NCI-H2081 (cell line): ENCODE measurements at regions not wholly inside any gene's neighbourhood (a gene's known extent, or its start where the extent isn't known, plus 50 kb on each side); places are given as distances from the start of the nearest gene placed in this dataset.

Source experiments
- DNase-seq, 2 experiments: peaks; one replicate each; lab custom pipeline; 2025; lab: John Stamatoyannopoulos, UW

DNA sequence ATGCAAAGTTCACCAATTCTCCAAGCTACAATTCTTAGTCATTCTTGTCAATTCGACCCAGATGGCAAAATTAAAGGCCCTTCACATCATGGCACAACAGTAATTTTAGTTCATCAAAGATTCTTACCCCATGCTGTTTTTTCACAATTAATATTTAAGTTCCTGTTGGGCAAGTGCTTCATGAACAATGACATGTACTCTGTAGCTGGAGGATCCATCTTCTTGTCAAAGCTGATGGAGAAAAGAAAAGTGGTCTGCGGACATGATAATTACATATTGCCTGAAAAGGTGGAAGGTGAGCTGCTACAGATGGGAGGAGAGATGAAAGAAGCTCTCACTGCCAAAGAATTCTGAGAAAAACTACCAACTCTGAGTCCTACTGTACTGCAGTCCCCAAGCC lies 1370.3 kb upstream of the SLC10A2 start:
- no peak for DNase-seq

DNA sequence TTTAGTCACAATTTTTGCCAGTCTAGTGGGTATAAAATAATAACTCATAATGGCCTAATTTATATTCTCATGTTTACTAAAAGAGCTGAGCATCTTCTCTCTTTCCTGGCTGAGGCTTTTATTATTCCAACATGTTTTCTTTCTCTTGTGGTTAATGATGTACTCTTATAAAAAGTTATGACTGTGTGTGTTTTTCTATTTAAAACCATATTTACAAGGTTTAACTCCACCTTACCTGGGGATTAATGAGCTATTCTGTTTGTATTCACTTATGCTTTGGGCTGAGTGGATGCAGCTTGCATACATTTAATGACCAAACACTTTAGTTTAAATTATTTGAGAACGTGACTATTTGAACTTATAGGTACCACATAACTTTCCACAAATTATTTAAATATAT lies 1365.7 kb upstream of the SLC10A2 start:
- DNase-seq: no peak

DNA sequence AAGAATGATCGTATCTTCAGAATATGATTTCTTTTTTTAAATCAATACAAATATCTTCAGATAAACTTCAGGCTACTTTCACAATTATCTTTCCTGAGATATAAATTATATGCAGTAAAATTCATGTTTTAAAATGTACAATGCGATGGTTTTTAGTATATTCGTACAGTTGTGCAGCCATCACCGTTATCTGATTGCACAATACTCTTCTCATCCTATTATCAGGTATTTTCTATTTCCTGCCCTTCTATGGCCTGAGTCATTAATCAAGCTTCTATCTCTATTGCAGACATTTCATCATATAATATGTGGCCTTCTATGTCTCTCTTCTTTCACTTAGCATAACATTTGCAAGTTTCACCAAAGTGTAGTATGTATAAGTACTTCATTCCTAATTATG lies 1360.2 kb upstream of the SLC10A2 start:
- no peak for DNase-seq

DNA sequence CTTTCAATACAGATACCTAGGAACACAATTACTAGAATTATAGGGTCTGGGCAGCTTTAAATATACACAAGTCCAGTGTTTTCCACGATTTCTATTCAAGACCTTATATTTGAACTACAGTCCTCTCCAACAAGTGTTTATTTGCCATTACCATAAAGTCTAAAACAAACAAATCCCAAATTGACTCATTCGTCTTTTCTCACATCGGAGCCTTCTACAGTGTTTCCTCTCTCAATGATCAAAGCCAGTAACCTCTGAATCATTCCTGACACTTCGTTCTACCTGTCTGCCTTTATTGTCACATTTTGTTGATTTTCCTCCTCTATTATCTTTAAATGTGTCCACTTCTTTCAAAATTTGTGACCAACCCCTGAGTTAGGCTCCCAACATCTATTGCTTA lies 1356.5 kb upstream of the SLC10A2 start:
- DNase-seq: peak; percentile 25 to 76

DNA sequence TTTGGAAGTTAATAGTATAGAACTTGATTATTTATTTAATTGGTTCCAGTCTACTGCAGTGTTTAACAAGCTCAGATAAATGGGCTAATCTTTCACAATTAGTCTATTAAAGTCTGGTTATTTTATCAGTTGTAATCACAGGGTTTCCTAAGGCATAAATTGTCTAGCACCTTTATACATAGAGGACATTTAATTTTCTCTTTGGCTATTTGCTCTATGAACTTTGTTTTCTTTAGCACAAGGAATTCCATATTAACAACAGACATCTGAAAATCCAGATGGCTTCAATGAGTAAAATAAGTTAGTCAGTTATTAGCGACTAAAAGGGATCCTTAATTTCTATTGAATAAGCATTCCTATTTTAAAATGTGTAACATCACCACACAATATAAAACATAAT lies 1350.8 kb upstream of the SLC10A2 start:
- DNase-seq: no peak

DNA sequence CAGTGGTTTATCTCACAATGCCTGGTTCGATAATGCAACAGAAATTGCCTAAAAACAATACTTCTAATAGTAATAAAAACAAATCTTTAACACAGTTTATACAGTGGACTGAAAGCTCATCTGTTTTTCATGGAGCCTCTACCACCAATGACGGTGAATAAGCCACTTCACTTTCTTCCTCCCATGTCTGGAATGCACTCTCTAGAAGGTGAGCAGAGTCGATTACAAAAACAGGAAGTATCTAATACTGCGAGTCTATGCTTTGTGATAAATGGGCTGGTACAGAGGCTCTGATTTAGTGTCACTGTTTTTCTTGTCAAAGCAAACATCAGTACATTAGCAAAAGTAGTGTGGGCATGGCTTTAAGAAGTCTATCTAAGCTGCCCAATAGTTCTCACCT lies 1348.6 kb upstream of the SLC10A2 start:
- no peak for DNase-seq

DNA sequence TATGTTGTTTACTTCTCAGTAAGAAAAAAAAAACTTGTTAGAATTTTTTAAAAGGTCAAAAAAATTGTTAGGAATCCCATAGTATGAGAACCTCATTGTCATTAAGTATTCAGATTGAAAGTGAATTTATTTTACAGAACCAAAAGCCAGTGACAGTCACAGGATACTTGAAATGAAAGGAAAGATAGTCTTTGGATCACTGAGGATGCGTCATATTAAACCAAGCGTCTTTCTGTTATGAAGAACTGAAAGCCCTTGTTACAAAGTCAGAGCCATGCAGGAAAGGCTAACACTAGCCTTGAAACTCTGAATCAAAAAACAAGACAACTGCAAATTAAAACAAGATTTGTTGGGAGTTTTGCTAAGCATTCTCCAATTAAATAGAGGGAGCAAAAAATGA lies 1348.0 kb upstream of the SLC10A2 start:
- no peak for DNase-seq

DNA sequence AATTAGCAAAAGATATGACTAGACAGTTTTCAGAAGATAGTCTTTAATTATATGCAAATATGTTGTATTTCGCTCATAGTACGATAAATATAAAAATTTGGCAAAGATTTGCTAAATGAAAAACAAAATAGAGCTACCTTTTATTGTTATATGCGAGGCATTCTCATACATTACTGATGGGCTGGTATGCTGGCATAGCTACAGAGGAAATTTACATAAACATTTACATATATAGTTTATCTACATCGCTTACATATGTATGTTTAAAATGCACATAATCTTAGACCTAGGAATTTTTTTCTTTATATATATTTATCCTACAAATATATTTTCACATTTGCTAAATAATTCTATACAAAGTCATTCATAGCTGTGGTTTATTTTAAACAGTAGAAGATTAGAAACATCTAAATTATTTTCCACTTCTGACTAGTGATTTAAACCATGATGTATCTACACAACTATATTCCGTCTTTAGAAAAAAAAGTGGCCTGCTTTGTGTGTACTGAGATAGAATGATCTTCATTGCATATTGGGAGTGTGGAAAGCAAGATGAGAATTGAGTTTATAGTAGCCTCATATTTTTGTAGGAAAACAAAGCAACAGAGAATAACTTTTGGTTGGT lies 1345.0 kb upstream of the SLC10A2 start:
- no peak for DNase-seq

DNA sequence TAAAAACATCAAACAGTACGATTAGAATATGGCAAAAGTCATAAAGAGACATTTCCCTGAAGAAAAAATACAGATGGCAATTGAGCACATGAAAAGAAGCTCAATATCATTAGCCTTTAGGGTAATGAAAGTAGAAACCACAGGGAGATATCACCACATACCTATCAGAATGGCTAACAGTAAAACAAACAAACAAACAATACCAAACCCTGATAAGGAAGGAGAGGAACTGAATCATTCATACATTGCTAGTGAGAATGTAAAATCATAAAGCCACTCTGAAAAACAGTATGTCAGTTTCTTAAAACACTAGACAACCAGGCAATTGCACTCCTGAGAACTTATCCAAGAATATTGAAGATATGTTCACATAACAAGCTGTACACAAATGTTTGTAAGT lies 1342.5 kb upstream of the SLC10A2 start:
- DNase-seq: no peak

DNA sequence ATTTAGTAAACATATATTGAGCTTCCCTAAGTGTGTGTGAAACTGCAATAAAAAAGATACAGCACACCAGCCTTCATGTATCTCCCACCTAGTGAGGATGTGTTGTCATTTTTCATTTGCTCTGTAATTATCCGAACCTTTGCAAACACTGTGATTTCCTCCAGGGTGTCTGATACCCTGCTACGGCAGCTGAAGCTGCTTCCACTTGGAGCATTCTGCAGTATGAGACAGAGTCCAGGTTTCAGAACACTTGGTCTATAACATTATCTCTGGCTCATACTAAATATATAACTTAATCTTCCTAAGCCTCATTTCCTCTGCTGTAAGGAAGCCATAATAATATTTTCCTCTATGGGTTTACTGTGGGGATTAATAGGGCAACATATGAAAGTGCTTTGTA lies 1338.1 kb upstream of the SLC10A2 start:
- peak; percentile 29 to 73 for DNase-seq

DNA sequence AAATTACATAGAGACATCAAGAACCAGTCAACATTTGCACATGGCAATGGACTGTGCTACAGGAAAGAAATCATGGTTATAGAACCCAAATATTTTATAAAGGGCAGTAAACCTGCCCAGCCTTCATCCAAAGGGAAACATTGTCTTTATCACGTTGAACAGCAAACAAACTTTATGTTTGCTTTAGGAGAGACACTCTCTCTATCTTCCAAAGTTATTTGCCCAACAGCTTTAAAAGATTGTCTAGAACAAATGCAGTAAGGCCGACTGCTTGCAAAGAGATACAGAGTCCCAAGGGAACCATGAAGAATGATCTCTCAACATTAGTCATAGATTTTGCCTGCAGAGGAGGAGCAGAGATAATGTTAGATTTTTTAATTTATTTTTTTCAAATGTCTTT lies 1323.5 kb upstream of the SLC10A2 start:
- DNase-seq: no peak

DNA sequence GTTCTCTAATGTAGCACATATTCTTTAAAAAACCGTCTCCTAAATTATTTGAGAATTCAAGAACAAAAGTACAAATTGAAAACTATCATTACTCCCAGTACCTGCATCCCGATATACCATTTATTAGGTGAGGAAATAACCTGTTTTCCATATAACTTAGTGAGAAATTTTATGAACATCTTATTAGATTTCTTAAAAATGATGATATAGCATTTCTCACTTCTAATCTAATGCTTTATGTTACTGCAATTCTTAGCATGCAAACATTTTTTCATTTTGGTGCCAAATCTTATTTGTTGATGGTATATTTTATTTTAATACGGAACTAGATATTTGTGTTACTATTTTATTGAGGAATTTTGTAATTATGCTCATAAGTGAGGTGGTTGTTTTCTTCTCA lies 1321.3 kb upstream of the SLC10A2 start:
- DNase-seq: no peak

DNA sequence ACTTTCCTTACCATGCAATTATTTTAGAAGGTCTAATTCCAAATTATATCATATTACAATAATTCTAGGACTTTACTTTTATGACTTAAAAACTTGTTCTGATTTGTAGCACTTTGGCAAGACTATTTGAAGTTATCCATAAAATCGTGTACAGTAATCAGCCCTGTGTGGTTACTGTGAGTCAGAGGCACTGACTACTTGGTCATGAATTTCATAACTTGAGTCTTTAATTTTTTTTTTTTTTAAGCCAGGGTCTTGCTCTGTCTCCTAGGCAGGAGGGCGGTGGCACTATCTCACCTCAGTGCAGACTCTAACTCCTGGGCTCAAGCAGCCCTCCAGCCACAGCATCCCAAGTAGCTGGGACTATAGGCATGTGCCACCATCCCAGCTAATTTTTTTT lies 1319.2 kb upstream of the SLC10A2 start:
- DNase-seq: no peak

DNA sequence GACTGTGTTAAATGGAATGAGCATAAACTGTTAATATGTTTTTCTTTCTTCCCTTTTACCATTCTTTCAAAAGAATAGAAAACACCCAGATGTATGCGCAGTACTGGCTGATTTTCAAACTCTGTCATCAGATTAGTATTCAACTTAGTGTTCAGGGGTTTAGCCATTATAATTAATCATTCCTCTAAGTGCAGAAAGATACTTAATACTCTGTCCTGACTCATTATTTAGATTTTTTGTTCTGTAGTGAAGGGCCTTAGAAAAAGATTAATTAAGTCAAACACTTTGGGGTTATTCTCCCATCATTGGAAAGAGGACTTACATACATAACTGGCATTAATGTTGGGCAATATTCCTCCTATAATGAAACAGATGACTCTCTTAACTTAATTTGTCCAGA lies 1316.7 kb upstream of the SLC10A2 start:
- DNase-seq: no peak

DNA sequence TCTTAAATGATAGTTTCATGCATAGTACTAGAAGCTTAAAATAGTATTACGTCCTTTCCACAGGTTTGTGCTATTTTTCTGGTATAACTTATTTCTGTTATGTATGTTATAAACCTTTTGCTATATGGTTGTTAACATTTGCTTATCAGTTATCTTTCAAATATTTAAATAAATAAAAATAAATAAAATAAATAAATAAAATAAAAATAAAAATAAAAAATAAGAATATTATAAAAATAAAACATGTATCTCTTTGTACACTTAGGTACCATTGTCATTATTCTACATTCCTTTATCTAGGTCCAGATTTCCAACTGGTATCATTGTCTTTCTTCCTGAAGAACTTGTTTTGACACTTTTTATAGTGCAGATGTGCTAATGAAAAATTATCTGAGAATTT lies 1310.4 kb upstream of the SLC10A2 start:
- DNase-seq: no peak

DNA sequence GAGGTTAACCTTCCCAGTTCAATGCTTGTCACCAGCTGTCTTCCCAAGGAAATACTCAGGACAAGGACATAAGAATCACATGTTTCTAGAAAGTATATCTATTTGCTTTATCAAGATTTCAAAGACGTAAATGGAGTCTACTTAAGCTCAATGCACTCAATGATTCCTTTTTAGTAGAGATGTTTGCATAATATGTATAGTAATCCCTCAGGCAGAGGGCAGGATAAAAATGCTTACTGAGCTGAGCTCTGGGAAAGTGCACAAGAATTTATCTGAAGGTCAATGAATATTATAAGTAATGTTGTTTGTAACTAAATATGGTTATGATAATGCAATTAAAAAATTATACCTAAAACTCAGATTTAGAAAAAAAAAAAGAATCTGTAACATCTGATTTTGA lies 1309.4 kb upstream of the SLC10A2 start:
- no peak for DNase-seq

DNA sequence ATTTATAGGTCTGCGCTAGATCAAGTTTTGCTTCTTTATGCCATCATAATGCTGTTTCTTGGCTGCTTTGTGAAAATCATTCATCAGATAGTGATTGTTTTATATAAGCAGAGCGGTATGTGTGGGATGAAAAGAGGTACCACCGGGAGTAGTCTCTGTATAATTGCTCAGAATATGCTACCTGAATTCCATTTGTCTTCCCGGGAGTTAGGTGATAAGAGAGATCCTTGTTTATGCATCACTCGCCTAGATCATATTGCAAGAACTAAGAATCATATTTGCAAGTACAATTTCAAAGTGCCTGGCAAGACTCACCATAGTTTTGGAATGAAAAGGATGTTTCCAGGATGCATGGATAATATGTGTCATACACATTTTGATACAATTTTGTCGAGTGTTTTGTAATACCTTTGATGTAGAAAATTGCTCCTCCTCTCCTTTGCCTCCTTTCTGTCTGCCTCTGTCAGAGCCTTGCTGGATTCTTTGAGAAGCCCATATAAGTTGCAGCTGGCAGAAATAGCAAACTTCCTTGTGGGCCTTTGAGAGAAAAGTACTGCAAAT lies 1306.0 kb upstream of the SLC10A2 start:
- DNase-seq: no peak

DNA sequence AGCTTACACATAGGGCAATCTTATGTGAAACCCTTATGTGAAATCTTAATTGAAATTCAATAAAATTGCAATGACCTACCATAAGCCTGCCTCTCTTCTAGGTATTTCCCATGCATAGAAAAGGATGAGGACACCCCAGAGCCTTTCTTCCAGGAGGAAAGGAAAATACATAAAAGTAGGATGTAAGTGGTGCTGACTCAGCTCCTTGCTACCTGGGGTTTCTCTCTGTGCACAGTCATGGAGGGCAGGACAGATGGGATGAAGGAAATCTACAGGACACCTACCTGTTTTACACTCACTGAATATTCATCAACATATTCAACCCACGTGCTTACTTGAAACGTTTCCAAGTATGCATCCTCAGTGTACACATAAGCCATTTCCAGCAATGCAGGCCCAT lies 1299.2 kb upstream of the SLC10A2 start:
- DNase-seq: no peak

DNA sequence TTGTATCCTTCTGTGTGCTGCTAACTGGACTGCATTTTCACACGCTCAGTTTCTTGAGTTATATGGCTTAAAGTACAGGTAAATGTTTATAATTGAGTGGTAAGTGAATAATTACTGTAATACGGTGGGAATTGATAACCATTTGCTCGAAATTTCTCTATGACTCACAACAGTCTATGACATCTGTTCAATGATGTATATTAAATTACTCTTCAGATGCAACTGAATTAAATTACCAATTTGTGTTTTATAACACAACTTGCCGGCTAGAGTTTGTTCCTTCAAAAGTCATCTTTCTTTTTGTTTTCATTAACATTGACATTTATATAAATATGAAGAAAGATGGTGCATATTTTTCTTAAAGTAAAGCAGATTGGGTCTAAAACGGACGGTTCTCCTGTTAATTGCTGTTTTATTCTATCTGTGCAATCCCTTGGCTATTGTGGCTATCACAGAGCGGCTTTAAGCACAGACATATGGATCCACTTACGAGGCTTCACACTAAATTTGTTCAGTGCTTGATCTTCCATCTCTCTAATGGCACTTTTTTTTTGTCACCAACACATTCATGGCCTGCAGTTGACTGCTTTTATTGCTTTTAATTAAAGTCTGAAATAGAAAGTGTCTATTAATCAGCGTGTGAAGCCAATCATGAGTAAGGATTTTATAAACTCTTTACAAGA lies 1291.6 kb upstream of the SLC10A2 start:
- DNase-seq: no peak

DNA sequence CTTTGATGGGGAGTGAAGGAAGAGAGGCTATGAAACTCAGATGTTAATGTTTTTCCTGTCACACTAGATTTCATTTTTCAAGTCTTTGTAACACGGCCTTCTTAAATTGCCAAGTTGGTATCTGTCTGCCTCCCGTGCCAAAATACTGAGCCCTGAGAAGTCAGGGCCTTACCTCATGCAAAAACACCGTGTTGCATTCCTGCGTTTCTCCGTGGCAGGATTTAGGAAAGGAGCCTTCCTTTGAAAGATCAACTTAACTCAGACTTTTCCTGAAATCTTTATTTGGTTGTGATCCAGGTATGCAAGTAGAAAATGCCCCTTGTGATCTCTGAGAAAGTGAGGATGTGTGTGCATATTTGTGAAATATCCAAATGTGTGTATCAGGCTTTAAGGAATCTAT lies 1291.0 kb upstream of the SLC10A2 start:
- no peak for DNase-seq

DNA sequence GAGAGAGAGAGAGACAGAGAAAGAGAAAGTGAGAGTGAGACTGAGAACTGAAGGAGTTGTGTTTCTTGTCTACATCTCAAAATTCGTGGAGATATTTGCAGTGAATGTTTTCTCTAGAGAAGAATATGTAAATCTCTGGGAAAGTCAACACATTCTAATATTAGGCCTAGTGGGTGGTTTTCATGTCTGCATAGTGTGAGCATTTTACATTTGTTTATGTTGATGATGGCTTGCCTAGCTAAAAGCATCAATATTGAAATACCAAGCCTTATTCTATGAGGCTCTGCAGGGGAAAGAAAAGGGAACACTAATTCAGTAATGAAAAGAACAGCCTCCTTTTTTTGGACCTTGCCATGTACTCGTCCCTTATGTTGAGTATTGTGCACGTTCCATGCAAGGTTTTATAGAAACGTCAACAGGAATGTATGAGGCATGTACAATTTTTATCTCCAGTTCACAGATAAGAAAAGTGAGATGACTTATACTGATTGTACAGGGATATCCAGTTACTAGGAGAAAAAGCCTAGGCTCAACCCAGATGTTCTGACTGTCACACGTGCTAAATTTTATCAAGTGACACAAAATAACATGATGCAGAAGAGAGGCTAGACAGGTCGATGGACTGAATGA lies 1288.9 kb upstream of the SLC10A2 start:
- no peak for DNase-seq

DNA sequence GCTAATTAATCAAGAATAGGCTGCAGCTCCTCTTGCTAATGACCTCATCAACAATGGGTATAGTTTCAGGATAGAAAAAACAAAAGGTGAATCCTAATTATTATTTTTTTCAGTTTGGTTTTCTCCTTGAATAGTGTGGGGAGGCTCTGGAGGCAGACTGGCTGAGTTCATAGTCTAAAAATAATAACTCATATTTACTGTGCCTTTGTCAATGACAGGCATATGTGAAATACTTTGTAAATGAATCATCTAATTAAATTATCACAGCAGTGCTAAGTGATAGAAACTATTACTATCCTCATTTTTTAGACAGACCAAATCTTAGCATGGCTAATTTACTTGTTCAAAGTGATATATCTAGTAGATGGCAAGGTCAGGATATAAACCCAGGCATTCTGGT lies 1261.0 kb upstream of the SLC10A2 start:
- DNase-seq: no peak

DNA sequence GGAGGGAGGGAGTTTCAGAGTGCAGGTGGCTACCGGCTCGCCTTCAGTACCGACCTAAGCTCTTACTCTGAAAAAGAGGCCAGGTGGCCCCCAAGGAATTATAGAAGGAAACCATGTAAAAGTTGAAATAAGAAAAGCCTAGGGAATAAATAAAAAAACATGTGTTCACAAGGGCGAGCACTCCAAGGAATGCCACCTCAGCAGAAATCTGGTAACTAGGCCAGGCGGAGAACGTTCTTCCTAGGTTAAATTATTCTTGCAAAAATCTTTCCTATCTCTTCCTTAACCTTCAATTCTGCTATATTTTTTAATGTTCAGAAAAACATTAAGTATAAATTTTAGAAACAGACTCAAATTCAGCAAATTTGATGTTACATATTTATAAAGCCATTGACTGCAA lies 1260.3 kb upstream of the SLC10A2 start:
- DNase-seq: no peak
